ENCODE measurements at regions not wholly inside any gene's neighbourhood (a gene's known extent, or its start where the extent isn't known, plus 50 kb on each side); places are given as distances from the start of the nearest gene placed in this dataset.

DNA sequence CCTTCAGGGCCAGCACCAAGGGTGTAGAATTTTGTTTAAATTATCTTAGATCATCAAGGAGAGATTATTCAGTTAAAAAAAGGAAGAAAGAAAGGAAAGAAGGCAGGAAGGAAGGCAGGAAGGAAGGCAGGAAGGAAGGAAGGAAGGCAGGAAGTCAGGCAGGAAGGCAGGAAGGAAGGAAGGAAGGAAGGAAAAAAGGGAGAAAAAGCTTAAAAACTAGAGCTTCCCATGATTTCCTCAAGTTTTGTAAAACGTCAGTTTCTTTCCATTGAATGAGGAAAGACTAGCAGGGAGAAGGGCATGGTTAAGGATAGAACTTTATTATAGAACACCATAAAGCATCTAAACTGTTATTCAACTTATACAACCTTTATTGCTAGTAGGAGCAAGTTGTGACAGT, 2672.0 kb upstream of the PCDH20 start:
- Histone ChIP-seq H3K9ac (ENCODE audit: low read length) (no peak overlapping the region), H3K4me3 (ENCODE audit: insufficient read depth, low read depth, low read length) (no peak overlapping the region), H3K27me3 (ENCODE audit: insufficient read depth, low read length) (no peaks in the 10 kb centered on the region), H3K9me3 (ENCODE audit: insufficient read depth, low read depth, low read length) (no peaks in the 10 kb centered on the region), H2AFZ (ENCODE audit: low read depth, low read length) (no peak overlapping the region), H3K4me2 (ENCODE audit: low read length) (no peak overlapping the region), H3K36me3 (ENCODE audit: insufficient read depth, low read length) (no peaks in the 10 kb centered on the region), H4K20me1 (ENCODE audit: insufficient read depth, low read length) (no peaks in the 10 kb centered on the region), H3K79me2 (ENCODE audit: insufficient read depth, low read length) (no peaks in the 10 kb centered on the region), H3K4me1 (ENCODE audit: insufficient read depth, low read length) (no peaks in the 10 kb centered on the region), H3K27ac (ENCODE audit: low read depth, low read length) (no peak overlapping the region)
- TF ChIP-seq CTCF (IDR thresholded peaks at IDR 0.05; ENCODE audit: insufficient read depth, low read depth, low read length): no peak
- no peak for TF ChIP-seq EZH2 (IDR thresholded peaks at IDR 0.05; ENCODE audit: insufficient read depth, low read length)
- Mint-ChIP-seq H3K27me3 (ENCODE audit: low read depth, unreplicated experiment) (no peaks in the 10 kb centered on the region), H3K4me3 (ENCODE audit: unreplicated experiment) (no peak overlapping the region), H3K9me3 (ENCODE audit: unreplicated experiment) (peaks cover 2% of the 10 kb centered on the region), H3K36me3 (ENCODE audit: low read depth, unreplicated experiment) (no peaks in the 10 kb centered on the region), H3K4me1 (ENCODE audit: low read depth, unreplicated experiment) (no peaks in the 10 kb centered on the region), H3K27ac (ENCODE audit: unreplicated experiment) (no peak overlapping the region)
- DNase-seq (ENCODE audit: low read depth): no peak
- no peak for FAIRE-seq

- no peaks in the 10 kb centered on the region for H3K4me1 Mint-ChIP-seq (ENCODE audit: low read depth, unreplicated experiment)
- no peak for FAIRE-seq
- TF ChIP-seq EZH2 (IDR thresholded peaks at IDR 0.05; ENCODE audit: insufficient read depth, low read length): no peak
- no peak for TF ChIP-seq CTCF (IDR thresholded peaks at IDR 0.05; ENCODE audit: insufficient read depth, low read depth, low read length)
These were observed 2668.2 kb upstream of the PCDH20 start for GRCh38 chr13:64083811-64084210.

DNA sequence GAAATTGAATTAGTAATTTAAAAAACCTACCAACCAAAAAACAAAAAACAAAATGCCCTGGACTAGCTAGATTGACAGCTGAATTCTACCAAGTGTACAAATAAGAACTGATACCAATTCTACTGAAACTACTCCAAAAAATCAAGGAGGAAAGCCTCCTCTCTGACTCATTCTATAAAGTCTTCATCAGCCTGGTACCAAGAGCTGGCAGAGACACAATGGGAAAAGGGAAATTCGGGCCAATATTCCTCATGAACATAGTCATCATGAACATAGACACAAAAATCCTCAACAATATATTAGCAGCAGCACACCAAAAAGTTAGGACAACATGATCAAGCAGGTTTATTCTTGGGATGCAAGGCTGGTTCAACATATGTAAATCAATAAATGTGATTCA, 2667.7 kb upstream of the PCDH20 start:
- Histone ChIP-seq H3K27ac (ENCODE audit: low read depth, low read length) (no peak overlapping the region), H3K4me3 (ENCODE audit: insufficient read depth, low read depth, low read length) (no peak overlapping the region), H2AFZ (ENCODE audit: low read depth, low read length) (no peak overlapping the region), H3K27me3 (ENCODE audit: insufficient read depth, low read length) (no peaks in the 10 kb centered on the region), H3K36me3 (ENCODE audit: insufficient read depth, low read length) (no peaks in the 10 kb centered on the region), H4K20me1 (ENCODE audit: insufficient read depth, low read length) (no peaks in the 10 kb centered on the region), H3K79me2 (ENCODE audit: insufficient read depth, low read length) (no peaks in the 10 kb centered on the region), H3K9ac (ENCODE audit: low read length) (no peak overlapping the region), H3K4me2 (ENCODE audit: low read length) (no peak overlapping the region), H3K4me1 (ENCODE audit: insufficient read depth, low read length) (no peaks in the 10 kb centered on the region), H3K9me3 (ENCODE audit: insufficient read depth, low read depth, low read length) (no peaks in the 10 kb centered on the region)
- no peak overlapping the region for H3K27ac Mint-ChIP-seq (ENCODE audit: unreplicated experiment)
- FAIRE-seq (no peak), DNase-seq (ENCODE audit: low read depth) (no peak)
- no peaks in the 10 kb centered on the region for H3K4me1 Mint-ChIP-seq (ENCODE audit: low read depth, unreplicated experiment)
- H3K9me3 Mint-ChIP-seq (ENCODE audit: unreplicated experiment): peaks cover 7% of the 10 kb centered on the region
- no peaks in the 10 kb centered on the region for H3K36me3 Mint-ChIP-seq (ENCODE audit: low read depth, unreplicated experiment)
- no peak for TF ChIP-seq CTCF (IDR thresholded peaks at IDR 0.05; ENCODE audit: insufficient read depth, low read depth, low read length)
- no peak for TF ChIP-seq EZH2 (IDR thresholded peaks at IDR 0.05; ENCODE audit: insufficient read depth, low read length)
- H3K4me3 Mint-ChIP-seq (ENCODE audit: unreplicated experiment): no peak overlapping the region
- H3K27me3 Mint-ChIP-seq (ENCODE audit: low read depth, unreplicated experiment): no peaks in the 10 kb centered on the region

More at GRCh38 chr13:64083811-64084210, 2668.2 kb upstream of the PCDH20 start:
- Histone ChIP-seq H3K27ac (ENCODE audit: low read depth, low read length) (no peak overlapping the region), H2AFZ (ENCODE audit: low read depth, low read length) (no peak overlapping the region), H3K4me2 (ENCODE audit: low read length) (no peak overlapping the region), H4K20me1 (ENCODE audit: insufficient read depth, low read length) (no peaks in the 10 kb centered on the region), H3K4me1 (ENCODE audit: insufficient read depth, low read length) (no peaks in the 10 kb centered on the region), H3K36me3 (ENCODE audit: insufficient read depth, low read length) (no peaks in the 10 kb centered on the region), H3K4me3 (ENCODE audit: insufficient read depth, low read depth, low read length) (no peak overlapping the region), H3K9me3 (ENCODE audit: insufficient read depth, low read depth, low read length) (no peaks in the 10 kb centered on the region), H3K9ac (ENCODE audit: low read length) (no peak overlapping the region), H3K27me3 (ENCODE audit: insufficient read depth, low read length) (no peaks in the 10 kb centered on the region), H3K79me2 (ENCODE audit: insufficient read depth, low read length) (no peaks in the 10 kb centered on the region)
- H3K27me3 Mint-ChIP-seq (ENCODE audit: low read depth, unreplicated experiment): no peaks in the 10 kb centered on the region
- no peaks in the 10 kb centered on the region for H3K36me3 Mint-ChIP-seq (ENCODE audit: low read depth, unreplicated experiment)
- no peak overlapping the region for H3K27ac Mint-ChIP-seq (ENCODE audit: unreplicated experiment)
- no peak overlapping the region for H3K4me3 Mint-ChIP-seq (ENCODE audit: unreplicated experiment)
- DNase-seq (ENCODE audit: low read depth): no peak
- peaks cover 7% of the 10 kb centered on the region for H3K9me3 Mint-ChIP-seq (ENCODE audit: unreplicated experiment)

Measured in astrocyte (in vitro differentiated cells and primary cell).